ENCODE measurements at regions not wholly inside any gene's neighbourhood (a gene's known extent, or its start where the extent isn't known, plus 50 kb on each side); places are given as distances from the start of the nearest gene placed in this dataset.
A peak's percentile ranks its signal among the peaks of the same experiment; 100 is the strongest.

GRCh38 chr3:35492841-35493240 is 146.5 kb upstream of the ARPP21 start:
- Mint-ChIP-seq H3K9me3 (no peaks in the 10 kb centered on the region), H3K4me1 (peaks cover 9% of the 10 kb centered on the region), H3K27me3 (ENCODE audit: low read depth) (no peaks in the 10 kb centered on the region), H3K4me3 (no peak overlapping the region), H3K36me3 (ENCODE audit: low read depth) (no peaks in the 10 kb centered on the region), H3K27ac (ENCODE audit: unreplicated experiment) (no peak overlapping the region)
- no peak for DNase-seq (ENCODE audit: low read depth, low spot score)
- TF ChIP-seq, protein P1, sequence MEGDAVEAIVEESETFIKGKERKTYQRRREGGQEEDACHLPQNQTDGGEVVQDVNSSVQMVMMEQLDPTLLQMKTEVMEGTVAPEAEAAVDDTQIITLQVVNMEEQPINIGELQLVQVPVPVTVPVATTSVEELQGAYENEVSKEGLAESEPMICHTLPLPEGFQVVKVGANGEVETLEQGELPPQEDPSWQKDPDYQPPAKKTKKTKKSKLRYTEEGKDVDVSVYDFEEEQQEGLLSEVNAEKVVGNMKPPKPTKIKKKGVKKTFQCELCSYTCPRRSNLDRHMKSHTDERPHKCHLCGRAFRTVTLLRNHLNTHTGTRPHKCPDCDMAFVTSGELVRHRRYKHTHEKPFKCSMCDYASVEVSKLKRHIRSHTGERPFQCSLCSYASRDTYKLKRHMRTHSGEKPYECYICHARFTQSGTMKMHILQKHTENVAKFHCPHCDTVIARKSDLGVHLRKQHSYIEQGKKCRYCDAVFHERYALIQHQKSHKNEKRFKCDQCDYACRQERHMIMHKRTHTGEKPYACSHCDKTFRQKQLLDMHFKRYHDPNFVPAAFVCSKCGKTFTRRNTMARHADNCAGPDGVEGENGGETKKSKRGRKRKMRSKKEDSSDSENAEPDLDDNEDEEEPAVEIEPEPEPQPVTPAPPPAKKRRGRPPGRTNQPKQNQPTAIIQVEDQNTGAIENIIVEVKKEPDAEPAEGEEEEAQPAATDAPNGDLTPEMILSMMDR (conservative IDR thresholded peaks at IDR 0.05) = no peak

- no peak overlapping the region for H3K27ac Mint-ChIP-seq (ENCODE audit: unreplicated experiment)
- H3K27me3 Mint-ChIP-seq (ENCODE audit: low read depth) = no peaks in the 10 kb centered on the region
- DNase-seq (ENCODE audit: low read depth, low spot score) = no peak
- H3K4me1 Mint-ChIP-seq = peaks cover 9% of the 10 kb centered on the region
- H3K9me3 Mint-ChIP-seq = no peaks in the 10 kb centered on the region
- H3K36me3 Mint-ChIP-seq (ENCODE audit: low read depth) = no peaks in the 10 kb centered on the region
- TF ChIP-seq, protein P1 (conservative IDR thresholded peaks at IDR 0.05) = no peak
- H3K4me3 Mint-ChIP-seq = no peak overlapping the region
These were observed 140.7 kb upstream of the ARPP21 start for GRCh38 chr3:35498506-35499210.

DNA sequence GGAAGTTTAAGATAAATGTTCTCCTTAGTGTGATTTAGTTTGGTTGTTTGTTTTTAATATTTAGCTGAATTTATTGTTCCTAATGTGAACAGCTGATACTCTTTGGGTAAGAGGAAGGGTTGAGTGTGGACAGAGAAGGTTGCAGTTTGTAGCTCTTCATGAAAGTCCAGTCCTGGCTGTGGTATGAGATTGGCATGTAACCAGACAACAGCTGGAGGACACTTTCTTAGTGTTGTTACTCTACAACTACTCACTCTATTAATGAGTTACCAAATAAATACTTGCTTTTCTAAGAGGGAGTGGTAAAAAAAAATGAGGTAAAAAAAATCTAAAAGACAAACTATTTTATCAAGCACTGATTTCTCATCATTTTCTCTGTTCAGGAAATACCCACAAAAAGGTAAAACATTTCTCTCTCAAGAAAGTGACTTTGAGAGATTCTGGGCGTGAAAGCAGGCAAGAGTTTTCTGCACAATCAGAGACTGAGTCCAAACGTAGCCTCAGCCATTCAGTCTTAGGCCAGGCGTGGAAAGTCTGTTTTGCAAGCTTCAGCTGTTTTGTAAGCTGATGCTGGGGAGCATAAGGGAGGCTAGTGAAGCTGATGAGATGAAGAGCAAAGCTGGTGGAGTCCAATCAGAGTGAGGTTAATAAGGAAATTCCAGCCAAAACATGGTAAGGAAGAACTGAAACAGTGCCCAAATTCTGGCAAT is 138.5 kb upstream of the ARPP21 start:
- Mint-ChIP-seq H3K9me3 (no peaks in the 10 kb centered on the region), H3K27me3 (ENCODE audit: low read depth) (no peaks in the 10 kb centered on the region), H3K27ac (ENCODE audit: unreplicated experiment) (no peak overlapping the region), H3K4me1 (peaks cover 7% of the 10 kb centered on the region), H3K4me3 (no peak overlapping the region), H3K36me3 (ENCODE audit: low read depth) (no peaks in the 10 kb centered on the region)
- TF ChIP-seq, protein P1 (conservative IDR thresholded peaks at IDR 0.05) = no peak
- no peak for DNase-seq (ENCODE audit: low read depth, low spot score)

GRCh38 chr3:35502699-35503098 is 136.6 kb upstream of the ARPP21 start:
- no peaks in the 10 kb centered on the region for H3K9me3 Mint-ChIP-seq
- no peak overlapping the region for H3K4me3 Mint-ChIP-seq
- no peaks in the 10 kb centered on the region for H3K27me3 Mint-ChIP-seq (ENCODE audit: low read depth)
- H3K4me1 Mint-ChIP-seq = peaks cover 3% of the 10 kb centered on the region
- TF ChIP-seq, protein P1 (conservative IDR thresholded peaks at IDR 0.05) = no peak
- no peaks in the 10 kb centered on the region for H3K36me3 Mint-ChIP-seq (ENCODE audit: low read depth)
- DNase-seq (ENCODE audit: low read depth, low spot score) = no peak
- H3K27ac Mint-ChIP-seq (ENCODE audit: unreplicated experiment) = no peak overlapping the region

GRCh38 chr3:35505181-35505580 is 134.1 kb upstream of the ARPP21 start:
- H3K4me1 Mint-ChIP-seq = peaks cover 3% of the 10 kb centered on the region
- H3K4me3 Mint-ChIP-seq = no peak overlapping the region
- no peaks in the 10 kb centered on the region for H3K27me3 Mint-ChIP-seq (ENCODE audit: low read depth)
- no peak overlapping the region for H3K27ac Mint-ChIP-seq (ENCODE audit: unreplicated experiment)
- H3K9me3 Mint-ChIP-seq = no peaks in the 10 kb centered on the region
- TF ChIP-seq, protein P1 (conservative IDR thresholded peaks at IDR 0.05) = no peak
- no peaks in the 10 kb centered on the region for H3K36me3 Mint-ChIP-seq (ENCODE audit: low read depth)
- peak; percentile 8 for DNase-seq (ENCODE audit: low read depth, low spot score)
